Endothelial cell of umbilical vein (primary cell): ENCODE measurements at regions not wholly inside any gene's neighbourhood (a gene's known extent, or its start where the extent isn't known, plus 50 kb on each side); places are given as distances from the start of the nearest gene placed in this dataset.

ENCODE experiments used
- BruUV-seq: library from RNA; stranded (reverse); fragments of 400-500 nt; replicated peaks from 2 replicates; lab custom pipeline; 2021; lab: Mats Ljungman, UMichigan
- CTCF ChIA-PET: fragments of 300-600, 350-600 bp; sonication (Branson Sonifier 250); formaldehyde crosslinking; loops from one replicate; lab custom pipeline; 2021; ENCODE audit warnings: antibody characterized with exemption, inconsistent platforms; lab: Charles Lee
- POLR2A ChIA-PET: fragments of 300-600, 350-600 bp; sonication (Branson Sonifier 250); formaldehyde crosslinking; loops from one replicate; lab custom pipeline; 2021; ENCODE audit warnings: antibody characterized with exemption, inconsistent platforms; lab: Charles Lee
- DNase-seq: peaks from one replicate; pipeline ENCODE4 v3.0.0-alpha.2; 2011; ENCODE audit warnings: low read depth, low spot score
- FAIRE-seq: peaks from 2 replicates; lab custom pipeline; 2011; peaks lifted over from hg19 to GRCh38; lab: Jason Lieb, UNC
- H2AFZ ChIP-seq: 2 replicates; pipeline ENCODE4 v1.6.0; 2012; ENCODE audit warnings: low read depth, low read length, control low read depth, inconsistent platforms
- H3K27ac ChIP-seq: 2 replicates; pipeline ENCODE4 v1.5.1; 2011; ENCODE audit warnings: low read depth, mild to moderate bottlenecking, control low read depth, low read length, moderate library complexity; ENCODE audit not compliant: insufficient read depth
- H3K27me3 ChIP-seq, 2 experiments: 2 replicates each; pipeline versions ENCODE4 v1.6.0 to v1.6.1; 2011; ENCODE audit warnings: low read length in 2 of 2, mixed read lengths in 1 of 2; ENCODE audit not compliant: control insufficient read depth in 2 of 2, insufficient read depth in 2 of 2
- H3K36me3 ChIP-seq, 2 experiments: 2 replicates in 1 of 2; 3 replicates in 1 of 2; pipeline ENCODE4 v1.5.1; 2011; ENCODE audit warnings: low read length in 2 of 2, mild to moderate bottlenecking in 1 of 2, moderate library complexity in 1 of 2; ENCODE audit not compliant: control insufficient read depth in 2 of 2, insufficient read depth in 2 of 2; ENCODE audit errors: extremely low read depth in 1 of 2
- H3K4me1 ChIP-seq: 3 replicates; pipeline ENCODE4 v1.5.1; 2011; ENCODE audit warnings: mild to moderate bottlenecking, low read length; ENCODE audit not compliant: control insufficient read depth, insufficient read depth; ENCODE audit errors: extremely low read depth
- H3K4me2 ChIP-seq: 2 replicates; pipeline ENCODE4 v1.6.1; 2011; ENCODE audit warnings: low read length, control low read depth, mixed read lengths; ENCODE audit not compliant: insufficient read depth
- H3K4me3 ChIP-seq, 3 experiments: fragments of 200-600 bp in 1 of 3; sonication (generic), shearing (Covaris generic) in 1 of 3; replicated peaks in 1 of 3; 2 replicates each; pipeline ENCODE4 v1.5.1; 2011 to 2016; ENCODE audit warnings: control low read depth in 3 of 3, low read length in 3 of 3, mild to moderate bottlenecking in 2 of 3, inconsistent platforms in 1 of 3, low read depth in 1 of 3, moderate library complexity in 1 of 3; ENCODE audit not compliant: insufficient read depth in 1 of 3
- H3K79me2 ChIP-seq: 2 replicates; pipeline ENCODE4 v1.6.0; 2012; ENCODE audit warnings: low read length, inconsistent platforms; ENCODE audit not compliant: control insufficient read depth, insufficient read depth
- H3K9ac ChIP-seq: replicated peaks from 2 replicates; pipeline ENCODE3; 2011; ENCODE audit warnings: low read length, control low read depth; ENCODE audit not compliant: insufficient read depth; ENCODE audit errors: extremely low read depth
- H3K9me1 ChIP-seq: replicated peaks from 3 replicates; pipeline ENCODE4 v1.6.0; 2011; ENCODE audit warnings: mild to moderate bottlenecking, low read length; ENCODE audit not compliant: control insufficient read depth, insufficient read depth; ENCODE audit errors: extremely low read depth
- H3K9me3 ChIP-seq: replicated peaks from 2 replicates; pipeline ENCODE4 v1.5.1; 2012; ENCODE audit warnings: low read length, inconsistent platforms; ENCODE audit not compliant: control insufficient read depth, insufficient read depth
- H4K20me1 ChIP-seq: replicated peaks from 2 replicates; pipeline ENCODE3; 2011; ENCODE audit warnings: mild to moderate bottlenecking, low read length; ENCODE audit not compliant: control insufficient read depth, insufficient read depth; ENCODE audit errors: extremely low read depth
- EZH2 ChIP-seq: IDR thresholded peaks from 2 replicates; pipeline ENCODE4 v1.6.1; 2012; ENCODE audit warnings: borderline replicate concordance, low read depth, mild to moderate bottlenecking, moderate library complexity, low read length, inconsistent platforms; ENCODE audit not compliant: severe bottlenecking
- FOS ChIP-seq: IDR thresholded peaks from 2 replicates; pipeline ENCODE4 v1.6.1; 2011; ENCODE audit warnings: mild to moderate bottlenecking, low read length, moderate library complexity, borderline replicate concordance; ENCODE audit not compliant: insufficient read depth
- GATA2 ChIP-seq: IDR thresholded peaks from 2 replicates; pipeline ENCODE4 v1.7.0; 2011; ENCODE audit warnings: low read depth, mild to moderate bottlenecking, moderate library complexity, mixed read lengths, low read length; ENCODE audit not compliant: insufficient read length, insufficient read depth
- JUN ChIP-seq: IDR thresholded peaks from 2 replicates; pipeline ENCODE4 v1.6.1; 2011; ENCODE audit warnings: borderline replicate concordance, low read depth; ENCODE audit not compliant: insufficient read length, insufficient read depth
- MYC ChIP-seq: IDR thresholded peaks from one replicate; pipeline ENCODE4 v1.6.1; 2011; ENCODE audit warnings: mild to moderate bottlenecking, low read depth, low read length
- POLR2A ChIP-seq: IDR thresholded peaks from 2 replicates; pipeline ENCODE4 v1.6.1; 2012; ENCODE audit warnings: low read depth, mild to moderate bottlenecking, control low read depth, low read length
- POLR2AphosphoS5 ChIP-seq: IDR thresholded peaks from 2 replicates; pipeline ENCODE4 v1.6.1; 2012; ENCODE audit warnings: low read depth, mild to moderate bottlenecking, control low read depth, low read length, moderate library complexity; ENCODE audit not compliant: insufficient read depth
- dilution Hi-C: fragments of 300-500 bp; cut with MboI; formaldehyde crosslinking; loops from one replicate; pipeline ENCODE4 v1.15.0; 2019; ENCODE audit warnings: low sequenced_read_pairs; ENCODE audit not compliant: extremely low pct_ligation_motif_present
- intact Hi-C: fragments of 100-400 bp; cut with micrococcal nuclease; formaldehyde crosslinking; loops from one replicate; pipeline ENCODE4 v1.10.0; 2022
- TF ChIP-seq, protein P1 (sequence below), 2 donors: IDR thresholded peaks; 1 replicate in 1 of 2; 2 replicates in 1 of 2; pipeline ENCODE4 v1.5.1; 2011; ENCODE audit warnings: low read length in 2 of 2, mild to moderate bottlenecking in 2 of 2, moderate library complexity in 2 of 2, control low read depth in 1 of 2, inconsistent platforms in 1 of 2, low read depth in 1 of 2; ENCODE audit not compliant: insufficient read depth in 1 of 2; ENCODE audit errors: extremely low read depth in 1 of 2
- TF ChIP-seq, protein P2 (sequence below): IDR thresholded peaks from 2 replicates; pipeline ENCODE4 v1.6.1; 2011; ENCODE audit not compliant: insufficient read depth, insufficient read length

DNA sequence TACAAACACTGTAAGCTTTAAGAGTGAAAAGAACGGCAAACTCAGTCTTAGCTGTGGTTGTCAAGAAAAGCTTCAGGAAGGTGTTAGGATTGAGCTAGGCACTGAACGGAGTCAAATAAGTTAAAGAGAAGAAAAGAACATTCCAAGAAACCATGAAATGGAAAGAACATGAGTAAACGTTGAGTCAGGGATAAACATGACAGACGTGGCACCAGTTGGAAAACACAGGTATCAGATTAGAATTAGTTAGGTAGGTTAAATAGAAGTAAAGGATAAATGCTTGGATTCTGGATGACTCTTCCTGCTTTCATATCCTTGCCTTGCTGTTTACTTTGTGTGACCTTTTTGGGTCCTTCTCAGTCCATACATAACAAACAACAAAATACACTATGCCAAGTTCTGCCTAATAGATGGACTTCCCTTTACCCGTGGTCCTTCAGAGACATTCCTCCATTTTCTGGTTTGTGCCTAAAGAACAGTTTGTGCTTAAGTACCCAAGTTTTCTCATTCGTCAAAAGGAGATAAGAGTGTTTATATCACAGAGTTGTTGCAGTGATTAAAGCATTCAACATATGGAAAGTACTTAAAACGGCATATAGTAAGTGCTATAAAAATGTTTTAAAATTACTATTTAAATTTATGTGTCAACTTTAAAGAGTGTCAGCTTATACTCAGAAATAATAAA is 446.9 kb downstream of the TMA16 start:
- Histone ChIP-seq H3K4me2 (no peak overlapping the region), H3K27ac (no peak overlapping the region), H2AFZ (no peak overlapping the region), H3K79me2 (no peaks in the 10 kb centered on the region), H3K4me3 (no peak overlapping the region), H3K9me1 (no peaks in the 10 kb centered on the region), H3K36me3 (no peaks in the 10 kb centered on the region), H3K27me3 (no peaks in the 10 kb centered on the region), H4K20me1 (no peaks in the 10 kb centered on the region), H3K9me3 (peaks cover 4% of the 10 kb centered on the region), H3K9ac (no peak overlapping the region), H3K4me1 (no peaks in the 10 kb centered on the region)
- DNase-seq (no peak), FAIRE-seq (no peak)
- ChIA-PET POLR2A (no interaction called here), CTCF (no interaction called here)
- TF ChIP-seq POLR2A, result no peak
- TF ChIP-seq, protein P1, sequence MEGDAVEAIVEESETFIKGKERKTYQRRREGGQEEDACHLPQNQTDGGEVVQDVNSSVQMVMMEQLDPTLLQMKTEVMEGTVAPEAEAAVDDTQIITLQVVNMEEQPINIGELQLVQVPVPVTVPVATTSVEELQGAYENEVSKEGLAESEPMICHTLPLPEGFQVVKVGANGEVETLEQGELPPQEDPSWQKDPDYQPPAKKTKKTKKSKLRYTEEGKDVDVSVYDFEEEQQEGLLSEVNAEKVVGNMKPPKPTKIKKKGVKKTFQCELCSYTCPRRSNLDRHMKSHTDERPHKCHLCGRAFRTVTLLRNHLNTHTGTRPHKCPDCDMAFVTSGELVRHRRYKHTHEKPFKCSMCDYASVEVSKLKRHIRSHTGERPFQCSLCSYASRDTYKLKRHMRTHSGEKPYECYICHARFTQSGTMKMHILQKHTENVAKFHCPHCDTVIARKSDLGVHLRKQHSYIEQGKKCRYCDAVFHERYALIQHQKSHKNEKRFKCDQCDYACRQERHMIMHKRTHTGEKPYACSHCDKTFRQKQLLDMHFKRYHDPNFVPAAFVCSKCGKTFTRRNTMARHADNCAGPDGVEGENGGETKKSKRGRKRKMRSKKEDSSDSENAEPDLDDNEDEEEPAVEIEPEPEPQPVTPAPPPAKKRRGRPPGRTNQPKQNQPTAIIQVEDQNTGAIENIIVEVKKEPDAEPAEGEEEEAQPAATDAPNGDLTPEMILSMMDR (IDR thresholded peaks at IDR 0.05; ENCODE audit: extremely low read depth in 1 of 2, insufficient read depth in 1 of 2, low read depth in 1 of 2, low read length in 2 of 2), result no peak
- no peak for TF ChIP-seq MYC
- no peak for TF ChIP-seq POLR2AphosphoS5
- TF ChIP-seq GATA2, result no peak
- no peak for TF ChIP-seq FOS
- TF ChIP-seq JUN, result no peak
- no peak for TF ChIP-seq EZH2
- TF ChIP-seq, protein P2, sequence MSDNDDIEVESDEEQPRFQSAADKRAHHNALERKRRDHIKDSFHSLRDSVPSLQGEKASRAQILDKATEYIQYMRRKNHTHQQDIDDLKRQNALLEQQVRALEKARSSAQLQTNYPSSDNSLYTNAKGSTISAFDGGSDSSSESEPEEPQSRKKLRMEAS, result no peak
- intact Hi-C loops, result no loop called here
- BruUV-seq, result no TSS peak
- dilution Hi-C loops, result no loop called here
